GM10248 (cell line): ENCODE measurements at regions not wholly inside any gene's neighbourhood (a gene's known extent, or its start where the extent isn't known, plus 50 kb on each side); places are given as distances from the start of the nearest gene placed in this dataset.
"Not testable (repeated sequence)": the region's sequence is repeated elsewhere in the genome, so short reads cannot be mapped to it uniquely, and the experiment has no call there.

Source experiments
- CTCF ChIA-PET: fragments of 300-600 bp; sonication (Branson Sonifier 250); formaldehyde crosslinking; extraction: SDS; loops from one replicate; lab custom pipeline; 2021; ENCODE audit warnings: antibody characterized with exemption; lab: Yijun Ruan, JAX
- POLR2A ChIA-PET: fragments of 350-650 bp; sonication (Branson Sonifier 250); formaldehyde crosslinking; extraction: SDS; loops from one replicate; lab custom pipeline; 2020; ENCODE audit warnings: antibody characterized with exemption; lab: Yijun Ruan, JAX
- DNase-seq: peaks from one replicate; pipeline ENCODE4 v3.0.0; 2012; ENCODE audit errors: extremely low spot score
- CTCF ChIP-seq: IDR thresholded peaks from 2 replicates; pipeline ENCODE4 v1.5.1; 2012; ENCODE audit warnings: mild to moderate bottlenecking, low read depth; ENCODE audit errors: extremely low read depth, missing control alignments, control extremely low read depth

DNA sequence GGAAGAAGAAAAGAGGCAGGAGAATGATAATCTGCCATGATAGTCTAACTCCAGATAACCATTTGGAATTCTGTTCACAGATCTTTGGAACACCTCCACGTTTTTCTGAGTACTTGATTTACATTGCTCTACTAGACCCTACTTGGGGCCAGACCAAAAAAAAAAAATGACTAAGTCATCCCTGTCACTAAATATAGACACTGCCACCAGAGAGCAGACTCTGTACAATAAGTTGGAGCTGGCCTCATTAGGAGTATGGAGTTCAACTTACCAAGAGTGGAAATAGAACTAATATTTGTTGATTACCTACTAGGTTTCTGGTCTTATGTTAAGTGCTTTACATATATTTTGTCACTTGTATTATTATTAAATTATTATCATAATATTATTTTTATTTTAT is 80.9 kb upstream of the ZNF800 start:
- no peak for DNase-seq
- CTCF ChIA-PET: no interaction called here
- POLR2A ChIA-PET: no interaction called here
- no peak for TF ChIP-seq CTCF

- no peak for TF ChIP-seq CTCF
- ChIA-PET POLR2A (no interaction called here), CTCF (no interaction called here)
- no peak for DNase-seq
Measured at GRCh38 chr7:127460077-127460476, 67.6 kb upstream of the ZNF800 start.

- POLR2A ChIA-PET, DNase-seq: not testable (repeated sequence)
- CTCF ChIA-PET: interaction anchor here (1.4 kb wide), 1 partner anchor 9 kb away, joined by 4 read pairs; no protein-coding TSS in a partner anchor
Measured at GRCh38 chr7:127451258-127451657, 58.8 kb upstream of the ZNF800 start.

GRCh38 chr7:127448566-127448965 is 56.1 kb upstream of the ZNF800 start:
- TF ChIP-seq CTCF: no peak
- CTCF ChIA-PET: interaction anchor here (1.2 to 4.8 kb wide), 14 partner anchors 9 to 645 kb away, joined by 3 to 73 read pairs (median 6); partner anchors contain the start of gene GCC1
- POLR2A ChIA-PET: no interaction called here
- DNase-seq: no peak

DNA sequence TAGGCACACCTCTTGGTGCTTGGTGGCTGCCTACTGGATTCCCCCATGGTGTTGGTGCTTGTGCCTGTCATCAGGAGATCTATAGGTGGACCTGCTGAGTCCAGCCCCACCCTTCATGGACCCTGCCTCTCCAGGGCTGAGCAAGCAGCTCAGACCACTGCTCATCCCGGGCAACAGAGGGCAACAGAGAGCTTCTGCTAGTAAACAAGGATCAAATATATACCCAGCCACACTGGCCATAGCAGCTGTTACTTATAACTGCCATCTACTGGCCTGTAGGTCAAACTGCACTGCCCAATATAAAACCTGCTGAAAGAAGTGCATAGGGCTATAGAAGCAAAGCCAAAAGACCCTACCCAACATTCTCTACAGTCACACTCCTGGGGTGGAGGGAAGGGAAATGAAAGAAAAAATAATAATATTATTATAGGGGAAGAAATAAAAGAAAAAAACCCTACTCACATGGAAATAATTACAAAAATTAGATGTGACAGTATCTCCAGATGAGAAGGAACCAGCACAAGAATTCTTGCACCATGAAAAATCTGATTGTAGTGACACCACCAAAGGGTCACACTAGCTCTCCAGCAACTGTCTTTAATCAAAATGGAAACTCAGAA is 54.9 kb upstream of the ZNF800 start:
- peak; percentile 91 for TF ChIP-seq CTCF
- CTCF ChIA-PET: interaction anchor here (0.6 to 4.8 kb wide), 49 partner anchors 9 to 785 kb away, joined by 3 to 73 read pairs (median 4); partner anchors contain the start of genes GCC1 and ZNF800
- POLR2A ChIA-PET: no interaction called here
- DNase-seq: peak; percentile 63

- ChIA-PET POLR2A (no interaction called here), CTCF (interaction anchor here (0.6 to 4.8 kb wide), 48 partner anchors 8 to 786 kb away, joined by 3 to 73 read pairs (median 4); partner anchors contain the start of genes GCC1 and ZNF800)
- TF ChIP-seq CTCF: no peak
- no peak for DNase-seq
Measured at GRCh38 chr7:127446842-127447241, 54.3 kb upstream of the ZNF800 start.
